GM12872 (cell line): ENCODE measurements at regions not wholly inside any gene's neighbourhood (a gene's known extent, or its start where the extent isn't known, plus 50 kb on each side); places are given as distances from the start of the nearest gene placed in this dataset.

Experiments
- TF ChIP-seq, protein P1 (sequence below): IDR thresholded peaks from 3 replicates; pipeline ENCODE4 v1.5.1; 2011; ENCODE audit warnings: low read depth, mild to moderate bottlenecking, low read length, moderate library complexity; ENCODE audit not compliant: insufficient read depth

DNA sequence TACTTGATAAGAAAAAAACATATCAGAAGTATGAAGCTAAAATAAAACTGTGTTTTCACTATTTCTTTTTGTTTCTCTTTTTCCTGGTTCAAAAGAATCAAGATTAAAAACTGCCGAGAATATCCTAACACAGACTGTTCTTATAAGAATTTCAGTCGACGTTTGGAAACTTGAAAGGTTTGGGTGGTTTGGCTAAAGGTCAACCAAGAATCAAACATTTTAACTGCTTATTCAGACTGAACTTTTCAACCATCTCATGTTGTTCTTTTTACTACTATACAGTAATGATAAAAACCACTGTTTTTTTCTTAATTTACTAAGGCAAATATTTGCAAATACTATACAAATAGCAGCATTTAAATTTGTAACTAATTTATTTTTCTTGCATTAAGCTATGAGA lies 308.5 kb upstream of the TFPI start:
- TF ChIP-seq, protein P1, sequence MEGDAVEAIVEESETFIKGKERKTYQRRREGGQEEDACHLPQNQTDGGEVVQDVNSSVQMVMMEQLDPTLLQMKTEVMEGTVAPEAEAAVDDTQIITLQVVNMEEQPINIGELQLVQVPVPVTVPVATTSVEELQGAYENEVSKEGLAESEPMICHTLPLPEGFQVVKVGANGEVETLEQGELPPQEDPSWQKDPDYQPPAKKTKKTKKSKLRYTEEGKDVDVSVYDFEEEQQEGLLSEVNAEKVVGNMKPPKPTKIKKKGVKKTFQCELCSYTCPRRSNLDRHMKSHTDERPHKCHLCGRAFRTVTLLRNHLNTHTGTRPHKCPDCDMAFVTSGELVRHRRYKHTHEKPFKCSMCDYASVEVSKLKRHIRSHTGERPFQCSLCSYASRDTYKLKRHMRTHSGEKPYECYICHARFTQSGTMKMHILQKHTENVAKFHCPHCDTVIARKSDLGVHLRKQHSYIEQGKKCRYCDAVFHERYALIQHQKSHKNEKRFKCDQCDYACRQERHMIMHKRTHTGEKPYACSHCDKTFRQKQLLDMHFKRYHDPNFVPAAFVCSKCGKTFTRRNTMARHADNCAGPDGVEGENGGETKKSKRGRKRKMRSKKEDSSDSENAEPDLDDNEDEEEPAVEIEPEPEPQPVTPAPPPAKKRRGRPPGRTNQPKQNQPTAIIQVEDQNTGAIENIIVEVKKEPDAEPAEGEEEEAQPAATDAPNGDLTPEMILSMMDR = no peak

- TF ChIP-seq, protein P1 = no peak
These were observed 310.8 kb upstream of the TFPI start for GRCh38 chr2:187865025-187865424.

DNA sequence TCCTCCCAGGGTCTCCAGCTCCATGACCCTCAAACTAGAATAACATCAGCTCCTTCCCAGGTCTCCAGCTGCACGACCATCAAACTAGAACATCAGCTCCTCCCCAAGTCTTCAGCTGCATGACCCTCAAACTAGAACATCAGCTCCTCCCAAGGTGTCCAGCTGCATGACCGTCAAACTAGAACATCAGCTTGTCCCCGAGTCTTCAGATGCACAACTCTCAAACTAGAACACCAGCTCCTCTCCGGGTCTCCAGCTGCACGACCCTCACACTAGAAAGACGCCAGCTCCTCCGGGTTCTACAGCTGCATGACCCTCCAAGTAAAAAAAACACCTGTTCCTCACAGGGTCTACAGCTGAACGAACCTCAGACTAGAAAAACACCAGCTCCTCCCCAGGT lies 312.9 kb upstream of the TFPI start:
- TF ChIP-seq, protein P1 = no peak

- TF ChIP-seq, protein P1 = no peak
These were observed 315.0 kb upstream of the TFPI start for GRCh38 chr2:187869195-187869594.

- TF ChIP-seq, protein P1 = no peak
These were observed 317.3 kb upstream of the TFPI start for GRCh38 chr2:187871506-187871905.

GRCh38 chr2:187873132-187873531 lies 318.9 kb upstream of the TFPI start:
- TF ChIP-seq, protein P1 = no peak

DNA sequence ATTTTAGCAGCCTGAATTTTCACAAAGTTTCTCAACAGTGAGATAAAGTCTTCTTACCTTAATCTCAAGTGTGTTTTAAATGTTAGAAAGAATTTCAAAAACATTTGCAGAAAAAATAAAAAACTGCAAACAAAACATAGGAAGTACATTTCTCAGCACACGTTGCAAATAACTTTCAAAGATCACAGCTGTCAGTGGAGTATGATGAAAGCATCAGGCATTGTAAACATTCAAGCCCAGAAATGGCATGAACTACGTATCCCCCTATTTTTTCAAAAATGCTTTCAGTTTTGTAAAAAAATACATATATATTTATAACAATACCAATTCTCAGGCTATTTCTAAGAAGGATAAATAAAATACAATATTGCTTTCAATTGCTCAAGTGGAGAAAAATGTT lies 320.6 kb upstream of the TFPI start:
- TF ChIP-seq, protein P1 = no peak
